ENCODE measurements at regions not wholly inside any gene's neighbourhood (a gene's known extent, or its start where the extent isn't known, plus 50 kb on each side); places are given as distances from the start of the nearest gene placed in this dataset.

DNA sequence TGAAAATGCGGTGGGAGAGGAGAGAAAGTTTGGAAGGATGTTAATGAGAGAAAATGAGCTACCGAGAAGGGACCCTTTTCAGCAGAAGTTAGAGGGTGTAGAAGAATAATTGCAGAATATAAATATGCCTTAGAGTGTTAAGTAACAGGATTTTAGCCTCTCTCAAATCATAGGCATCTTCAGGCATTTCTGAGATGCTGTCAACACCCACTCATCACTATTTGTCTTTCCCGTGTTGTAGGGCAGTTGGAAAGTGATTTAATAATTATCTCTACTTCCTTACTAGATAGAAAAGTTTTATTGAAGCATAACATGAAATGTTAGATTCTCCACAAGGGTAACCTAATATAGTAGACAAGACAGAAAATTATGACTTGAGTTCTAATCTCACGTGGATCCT lies 96.4 kb upstream of the RGS4 start:
- no peak for DNase-seq (ENCODE audit: low read depth, low spot score)
- H3K4me3 ChIP-seq (ENCODE audit: low read length) = no peak overlapping the region

DNA sequence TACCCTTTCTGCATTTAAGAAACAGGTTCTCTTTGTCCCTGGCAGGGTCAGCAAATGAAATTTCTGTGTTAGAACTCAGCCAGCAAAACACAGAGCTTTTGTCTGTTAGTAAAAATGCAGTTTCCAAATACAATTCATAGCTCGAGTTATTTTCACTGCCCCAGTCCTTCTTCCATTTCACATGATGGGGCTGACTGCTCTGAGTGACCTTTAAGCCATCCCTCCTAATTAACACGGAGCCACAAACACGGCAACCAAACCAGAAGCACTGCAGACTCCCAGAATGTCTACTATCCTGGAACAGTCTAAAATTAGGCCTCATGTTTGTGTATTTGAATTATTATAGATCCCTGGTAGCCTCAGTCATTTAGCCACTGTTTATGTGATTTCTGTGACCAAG lies 99.1 kb upstream of the RGS4 start:
- no peak overlapping the region for H3K4me3 ChIP-seq (ENCODE audit: low read length)
- no peak for DNase-seq (ENCODE audit: low read depth, low spot score)

DNA sequence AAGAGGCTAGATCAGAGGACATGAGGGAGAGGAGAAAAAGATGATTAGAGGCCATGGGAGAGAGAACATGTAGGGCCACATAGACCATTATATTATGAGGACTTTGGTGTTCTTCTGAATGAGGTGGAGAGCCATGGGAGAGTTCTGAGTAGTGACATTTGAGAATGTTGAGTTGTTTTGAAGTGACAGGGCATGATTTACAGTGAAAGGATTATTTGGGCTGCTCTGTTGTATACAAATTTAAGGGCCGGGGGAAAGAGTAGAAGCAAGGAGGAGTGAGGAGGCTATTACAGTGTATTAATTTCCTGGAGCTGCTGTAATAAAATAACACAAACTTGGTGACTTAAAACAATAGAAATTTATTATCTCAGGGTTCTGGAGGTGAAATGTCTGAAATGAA lies 102.5 kb upstream of the RGS4 start:
- no peak overlapping the region for H3K4me3 ChIP-seq (ENCODE audit: low read length)
- no peak for DNase-seq (ENCODE audit: low read depth, low spot score)

DNA sequence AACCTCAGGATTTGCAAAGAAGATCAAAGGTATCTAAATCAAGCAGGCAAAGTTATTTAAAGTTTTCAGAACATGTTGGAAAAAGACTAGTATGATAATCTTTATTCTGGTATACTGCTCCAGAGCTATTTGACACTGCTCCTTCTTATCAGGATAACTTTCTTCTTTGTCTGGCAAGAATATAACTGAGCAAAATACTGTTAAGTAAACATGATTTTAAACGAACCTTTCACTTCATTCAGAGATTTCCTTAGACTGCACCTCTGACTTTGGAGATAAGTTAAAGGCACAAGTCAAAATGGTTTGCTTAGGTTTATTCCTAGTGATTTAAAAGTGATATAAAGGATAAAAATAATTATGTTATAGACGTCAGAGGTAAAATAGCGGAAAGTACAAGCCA lies 103.9 kb upstream of the CCDC190 start:
- no peak overlapping the region for H3K4me3 ChIP-seq (ENCODE audit: low read length)
- DNase-seq (ENCODE audit: low read depth, low spot score) = no peak

DNA sequence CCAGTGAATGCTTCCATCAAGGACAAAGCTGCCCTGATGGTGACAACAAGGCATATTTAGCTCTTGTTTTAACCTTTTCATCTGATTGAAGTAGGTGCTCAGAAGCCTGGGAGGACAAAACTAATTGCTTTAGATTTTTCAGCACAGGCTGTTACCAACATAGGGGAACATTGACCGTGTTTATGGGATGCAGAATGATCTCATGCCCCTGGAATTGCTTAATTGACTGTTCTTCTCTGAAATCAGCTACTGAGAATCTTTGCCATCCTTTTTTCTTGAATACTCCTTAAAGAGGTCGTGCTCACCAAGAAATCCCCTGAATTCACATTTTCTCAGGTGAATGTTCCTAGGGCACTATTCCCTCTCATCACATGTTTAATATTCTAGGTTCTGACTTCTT lies 95.9 kb upstream of the CCDC190 start:
- H3K4me3 ChIP-seq (ENCODE audit: low read length) = no peak overlapping the region
- DNase-seq (ENCODE audit: low read depth, low spot score) = no peak

DNA sequence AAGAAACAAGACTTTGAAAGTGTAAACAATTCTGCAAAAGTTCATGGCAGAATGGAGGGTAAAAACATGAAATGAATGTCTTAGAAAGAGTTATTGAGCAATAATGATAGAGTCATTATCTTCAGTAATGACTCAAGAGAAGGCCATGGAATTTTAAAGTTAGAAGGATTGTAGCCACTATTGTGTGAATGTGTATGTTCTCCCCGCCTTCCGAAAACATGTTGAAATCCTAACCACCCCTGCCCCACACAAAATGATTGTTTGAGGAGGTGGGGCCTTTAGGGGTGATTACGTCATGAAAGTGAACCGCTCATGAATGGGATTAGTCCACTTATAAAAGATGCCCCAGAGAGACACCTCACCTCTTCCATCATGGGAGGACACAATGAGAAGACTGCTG lies 93.8 kb upstream of the CCDC190 start:
- DNase-seq (ENCODE audit: low read depth, low spot score) = no peak
- H3K4me3 ChIP-seq (ENCODE audit: low read length) = no peak overlapping the region

DNA sequence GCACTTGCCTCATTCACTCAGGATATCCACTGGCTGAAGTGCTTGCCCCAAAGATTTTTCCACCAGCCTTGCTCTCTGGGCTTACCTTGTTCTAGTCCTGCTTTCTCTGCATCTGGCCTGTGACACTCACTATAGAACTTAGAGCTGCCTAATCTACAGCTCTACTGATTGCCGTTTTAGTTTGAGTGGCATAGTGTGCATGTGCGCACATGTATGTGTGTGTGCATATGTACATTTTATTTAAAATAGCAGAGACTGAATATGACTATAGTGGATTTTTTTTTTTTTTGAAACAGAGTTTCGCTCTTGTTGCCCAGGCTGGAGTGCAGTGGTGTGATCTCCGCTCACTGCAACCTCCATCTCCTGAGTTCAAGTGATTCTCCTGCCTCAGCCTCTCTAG lies 92.0 kb upstream of the CCDC190 start:
- no peak for DNase-seq (ENCODE audit: low read depth, low spot score)
- H3K4me3 ChIP-seq (ENCODE audit: low read length) = no peak overlapping the region

DNA sequence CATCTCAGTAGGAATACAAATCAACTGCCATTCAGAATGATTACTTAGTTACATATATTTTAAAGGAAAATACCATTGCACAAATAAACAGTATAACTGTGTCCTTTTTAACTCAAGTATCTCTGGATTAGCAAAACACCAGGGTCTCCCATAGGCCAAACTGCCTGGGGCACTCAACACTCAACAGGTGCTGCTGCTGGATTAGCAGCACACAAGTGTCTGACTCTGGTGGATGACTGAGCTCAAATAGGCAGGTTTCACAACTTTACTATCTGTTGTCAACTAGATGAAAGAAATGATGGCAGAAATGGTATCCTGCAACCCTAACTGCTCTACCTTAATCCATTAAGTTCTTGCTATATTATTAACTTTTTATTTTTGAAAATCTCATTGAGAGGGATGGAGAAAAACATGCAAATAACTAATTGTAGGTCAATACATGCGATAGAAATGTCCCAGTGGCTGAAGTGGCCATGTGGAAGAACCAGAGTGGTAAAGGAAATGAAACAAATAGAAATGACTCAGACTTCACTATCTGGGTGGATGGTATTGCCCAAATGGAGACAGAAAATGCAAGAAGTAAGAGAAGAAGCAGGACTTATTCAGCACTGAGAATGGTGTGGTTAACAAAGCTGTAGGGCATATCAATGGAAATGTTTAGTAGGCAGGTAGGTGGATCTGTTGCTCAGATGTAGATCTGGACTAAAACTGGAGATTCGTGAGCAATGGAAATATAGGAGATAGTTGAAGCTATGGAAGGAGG lies 90.8 kb upstream of the CCDC190 start:
- DNase-seq (ENCODE audit: low read depth, low spot score) = no peak
- no peak overlapping the region for H3K4me3 ChIP-seq (ENCODE audit: low read length)

DNA sequence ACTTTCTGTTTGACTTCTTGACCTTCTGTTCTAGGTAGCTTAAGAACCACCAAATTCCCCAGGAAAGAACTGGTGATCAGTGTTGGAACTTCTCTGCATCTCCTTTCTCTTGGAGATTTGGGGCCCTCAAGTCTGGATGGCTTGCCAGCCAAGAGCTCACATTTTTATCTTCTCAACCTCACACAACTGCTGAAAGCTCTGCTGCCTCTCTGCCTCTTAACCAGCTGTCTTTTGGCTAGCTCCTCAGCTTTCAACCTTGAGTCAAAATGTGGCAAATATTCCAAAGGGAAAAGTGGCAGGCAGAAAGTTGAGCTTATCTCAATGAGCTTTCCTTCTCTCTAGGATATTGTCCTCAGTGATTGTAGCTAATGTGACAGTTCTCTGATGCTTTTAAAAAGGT lies 89.2 kb upstream of the CCDC190 start:
- no peak for DNase-seq (ENCODE audit: low read depth, low spot score)
- no peak overlapping the region for H3K4me3 ChIP-seq (ENCODE audit: low read length)

DNA sequence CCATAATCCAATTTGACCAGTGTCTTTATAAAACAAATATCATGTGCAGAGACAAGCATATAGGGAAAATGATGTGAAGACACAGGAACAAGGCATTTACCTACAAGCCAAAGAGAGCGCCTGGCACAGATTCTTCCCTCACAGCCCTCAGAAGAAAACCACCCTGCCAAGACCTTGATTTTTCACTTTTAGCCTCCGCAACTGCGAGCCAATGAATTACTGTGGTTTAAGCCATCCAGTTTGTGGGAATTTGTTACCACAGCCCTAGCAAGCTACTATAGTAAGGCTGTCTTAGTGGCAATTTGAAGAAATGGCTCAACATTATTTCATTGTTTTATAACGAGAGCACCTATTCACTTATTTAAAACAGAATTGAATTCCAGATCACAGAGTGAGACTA lies 85.7 kb upstream of the CCDC190 start:
- no peak overlapping the region for H3K4me3 ChIP-seq (ENCODE audit: low read length)
- DNase-seq (ENCODE audit: low read depth, low spot score) = no peak

DNA sequence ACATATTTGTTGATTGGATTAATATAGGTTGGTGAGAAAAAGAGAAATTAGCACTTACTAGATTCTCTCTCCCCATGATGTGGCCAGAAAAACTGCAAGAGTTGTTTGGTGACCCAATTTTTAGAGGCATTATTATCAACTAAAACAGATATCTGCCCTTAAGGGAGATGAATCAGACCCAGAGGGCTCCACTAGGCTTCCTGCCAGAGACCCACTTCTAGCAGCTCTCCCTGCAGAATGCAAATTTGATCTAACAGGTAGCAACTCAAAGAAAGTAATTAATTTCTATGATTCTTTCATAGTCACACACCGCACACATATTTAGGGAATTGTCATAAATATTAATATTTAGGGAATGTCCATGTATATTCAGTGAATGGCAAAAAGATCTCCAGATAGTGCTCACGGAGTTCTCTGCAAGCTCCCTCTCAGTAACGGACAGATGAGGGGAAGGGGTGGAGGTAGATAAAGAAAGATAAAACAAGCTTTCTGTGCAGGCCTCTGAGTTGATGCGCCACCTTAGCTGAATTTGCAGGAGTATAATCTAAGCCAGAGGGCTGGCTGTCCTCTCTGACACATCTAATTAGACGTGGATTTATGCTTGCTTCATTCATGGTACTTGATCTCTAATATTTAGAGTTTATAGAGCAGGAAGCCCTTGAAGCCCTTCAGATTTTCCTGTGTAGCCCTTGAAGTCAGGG lies 84.1 kb upstream of the CCDC190 start:
- no peak overlapping the region for H3K4me3 ChIP-seq (ENCODE audit: low read length)
- DNase-seq (ENCODE audit: low read depth, low spot score) = no peak

DNA sequence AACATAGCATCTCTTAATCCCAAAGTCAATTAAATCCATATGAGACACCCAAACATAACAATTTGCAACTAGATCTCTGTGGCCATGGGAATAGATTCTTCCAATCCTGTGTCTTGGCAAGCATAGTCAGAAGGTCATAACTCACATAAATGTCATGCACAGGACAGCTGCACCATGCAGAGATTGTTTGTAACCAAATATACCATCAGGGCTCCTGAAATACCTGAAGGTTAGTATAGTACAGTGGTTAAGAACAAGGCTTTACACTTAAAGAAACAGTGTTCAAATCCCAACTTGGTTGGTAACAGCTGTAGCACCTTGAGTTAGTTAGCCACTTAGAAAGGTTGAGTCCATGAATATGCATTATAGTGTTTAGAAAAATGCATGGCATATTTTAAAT lies 82.6 kb upstream of the CCDC190 start:
- H3K4me3 ChIP-seq (ENCODE audit: low read length) = no peak overlapping the region
- no peak for DNase-seq (ENCODE audit: low read depth, low spot score)

DNA sequence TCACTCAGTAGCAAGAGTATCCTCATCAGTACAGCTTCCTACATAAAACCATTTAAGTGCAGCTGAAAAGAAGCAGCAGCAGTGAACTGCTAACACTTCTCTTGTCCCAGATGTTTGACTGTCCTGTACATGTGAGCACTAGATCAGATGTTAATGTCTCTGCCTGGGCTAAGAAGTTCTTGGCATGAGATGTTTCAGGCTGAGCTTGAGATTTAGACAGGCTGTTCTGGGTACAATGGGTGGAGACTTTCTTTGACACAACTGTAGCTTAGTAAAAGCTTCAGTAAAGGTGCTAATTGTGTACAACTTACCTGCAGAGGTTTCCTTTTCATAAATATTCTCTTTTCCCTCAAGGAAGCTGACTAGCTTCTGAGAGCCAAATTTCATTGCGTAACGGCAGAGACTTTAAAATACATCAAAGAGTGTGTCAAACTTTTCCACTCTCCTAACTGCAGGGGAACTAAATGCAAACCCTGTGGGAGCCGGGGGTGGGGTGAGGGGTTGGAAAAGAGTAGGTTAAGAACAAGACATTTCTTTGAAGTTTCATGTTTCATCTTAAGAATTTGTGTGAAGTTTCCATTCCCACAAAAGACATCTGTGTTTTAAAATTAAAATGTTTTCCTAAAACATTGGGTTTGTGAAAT lies 82.1 kb upstream of the CCDC190 start:
- DNase-seq (ENCODE audit: low read depth, low spot score) = no peak

DNA sequence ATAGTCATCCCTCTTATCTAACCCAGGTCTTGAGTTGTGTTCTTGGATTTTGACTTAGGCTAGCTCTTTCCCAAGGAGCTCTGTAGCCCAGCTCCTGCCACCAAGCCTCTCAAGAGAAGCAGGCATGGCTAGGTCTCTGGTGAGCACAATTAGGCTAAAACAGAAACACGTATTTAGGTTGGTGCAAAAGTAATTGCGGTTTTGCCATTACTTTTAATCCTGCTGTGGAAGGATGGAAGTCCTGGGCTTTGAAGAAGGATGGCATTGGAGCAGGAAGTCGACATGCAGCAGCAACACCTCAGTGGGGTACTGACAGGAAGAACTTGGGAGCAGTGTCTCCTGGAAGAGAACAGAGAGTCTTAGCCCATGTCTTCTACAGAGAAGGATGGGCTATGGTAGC lies 80.0 kb upstream of the CCDC190 start:
- no peak for DNase-seq (ENCODE audit: low read depth, low spot score)
- H3K4me3 ChIP-seq (ENCODE audit: low read length) = no peak overlapping the region

More for the DNA sequence above, 82.1 kb upstream of the CCDC190 start:
- no peak overlapping the region for H3K4me3 ChIP-seq (ENCODE audit: low read length)

DNA sequence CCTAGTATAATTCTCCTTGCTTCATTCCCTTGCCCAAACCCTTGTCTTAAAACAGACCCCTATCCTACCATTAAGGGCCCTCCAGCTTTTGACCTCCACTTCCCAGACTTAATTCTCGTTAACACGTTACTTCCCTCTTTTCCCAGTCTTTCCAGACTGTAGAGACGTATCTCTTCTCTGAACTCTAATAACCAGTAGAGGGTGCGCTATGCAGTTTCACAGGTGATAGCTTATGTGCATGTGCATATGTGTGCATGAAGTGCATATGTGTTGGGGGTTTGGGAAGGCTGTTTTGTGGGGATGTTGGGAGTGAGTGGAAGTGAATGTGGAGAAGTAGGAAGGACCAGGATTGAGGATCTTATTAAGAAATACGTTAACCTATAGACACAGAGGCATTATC lies 78.1 kb upstream of the CCDC190 start:
- H3K4me3 ChIP-seq (ENCODE audit: low read length) = no peak overlapping the region
- no peak for DNase-seq (ENCODE audit: low read depth, low spot score)

DNA sequence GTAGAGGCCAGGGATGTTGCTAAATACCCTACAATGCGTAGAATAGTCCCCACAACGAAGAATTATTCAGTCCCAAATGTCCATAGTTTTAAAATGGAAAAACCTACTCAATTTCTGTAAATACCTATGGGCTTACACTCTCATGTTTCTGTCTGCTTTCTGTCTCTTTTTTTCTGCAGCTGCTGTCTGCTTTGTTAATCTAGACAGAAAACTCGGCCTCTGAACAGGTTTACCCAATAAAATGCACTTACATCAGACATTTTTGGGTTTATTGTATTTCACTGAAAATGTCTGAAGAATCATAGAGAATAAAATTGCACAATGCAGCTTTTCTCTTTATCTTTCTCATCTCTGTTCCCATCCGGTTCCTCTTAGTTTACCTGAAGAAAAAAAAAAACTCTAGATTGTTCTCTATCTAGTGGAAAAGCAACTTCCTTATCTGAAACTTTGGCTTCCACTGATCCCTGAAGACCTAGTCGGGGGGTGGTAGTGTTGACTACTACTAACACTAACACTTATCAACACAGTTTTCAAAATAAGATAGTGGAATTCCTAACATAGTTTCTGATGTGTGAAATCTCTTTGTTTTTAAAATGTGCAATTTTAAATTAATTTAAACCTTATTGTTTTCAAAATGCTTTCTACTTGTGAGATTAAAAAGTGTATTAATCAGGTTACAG lies 76.9 kb upstream of the CCDC190 start:
- H3K4me3 ChIP-seq (ENCODE audit: low read length) = no peak overlapping the region
- DNase-seq (ENCODE audit: low read depth, low spot score) = no peak

DNA sequence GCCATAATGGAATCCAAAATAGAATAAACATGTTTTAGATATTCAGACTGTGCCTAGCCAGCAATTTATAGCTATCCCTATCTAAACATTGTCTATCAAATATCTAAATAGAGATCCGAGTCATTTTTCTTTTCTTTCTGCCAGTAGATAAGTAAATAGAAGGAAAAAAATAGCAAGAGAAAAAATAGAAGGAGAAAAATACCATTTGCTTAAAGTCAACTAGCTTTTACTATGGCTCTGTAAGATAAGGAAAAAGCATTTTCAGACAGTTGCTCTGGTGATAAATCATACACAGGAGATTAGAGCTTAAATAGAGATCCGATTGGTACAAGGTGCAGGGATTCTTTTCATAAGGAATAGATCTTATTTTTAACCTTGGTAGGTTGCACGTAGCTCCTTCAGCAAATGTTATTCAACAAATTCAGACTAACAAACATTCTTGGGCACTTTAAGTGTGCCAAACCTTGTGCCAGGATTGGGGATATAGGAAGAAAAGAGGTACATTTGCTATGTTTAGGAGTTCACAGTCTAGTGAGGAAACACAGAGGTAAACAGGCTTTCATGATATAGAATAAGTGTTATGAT lies 70.1 kb upstream of the CCDC190 start:
- no peak overlapping the region for H3K4me3 ChIP-seq (ENCODE audit: low read length)
- no peak for DNase-seq (ENCODE audit: low read depth, low spot score)

DNA sequence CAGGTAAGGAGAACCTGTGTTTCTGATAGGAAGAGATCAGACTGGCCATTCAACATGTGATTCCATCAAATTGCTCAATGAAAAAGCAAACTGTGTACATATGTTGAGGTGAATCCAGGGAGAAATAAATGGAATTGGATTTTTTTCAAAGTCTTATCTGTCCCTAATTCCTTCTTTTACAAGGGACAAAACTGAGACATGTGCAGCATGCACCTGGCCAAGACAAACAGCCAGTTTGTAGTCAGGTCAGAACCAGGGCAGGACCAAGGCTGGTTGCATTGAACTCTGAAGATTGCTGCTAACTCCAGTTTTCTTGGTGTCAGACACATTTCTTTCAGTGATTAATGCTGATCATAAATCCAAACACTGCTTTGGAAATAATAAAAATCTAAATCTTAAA lies 69.6 kb upstream of the CCDC190 start:
- H3K4me3 ChIP-seq (ENCODE audit: low read length) = no peak overlapping the region
- no peak for DNase-seq (ENCODE audit: low read depth, low spot score)

DNA sequence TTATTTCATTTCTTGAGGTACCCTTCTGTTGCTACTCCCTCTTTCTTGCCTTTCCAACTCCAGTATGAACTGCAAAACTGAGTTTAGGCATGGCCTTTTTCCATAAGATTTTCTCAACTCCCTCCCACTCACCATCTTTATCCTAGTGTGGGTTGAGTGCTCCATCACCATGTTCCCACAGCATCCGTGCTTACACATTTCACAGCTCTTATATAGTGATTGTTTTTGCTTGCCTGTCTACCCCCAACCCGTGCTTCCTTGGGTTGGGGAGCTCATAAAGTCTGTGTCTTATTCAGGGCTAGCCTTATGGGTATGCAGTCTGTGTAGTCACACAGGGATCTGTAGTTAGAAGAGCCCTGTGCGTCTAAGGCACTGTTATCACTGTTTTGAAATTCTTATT lies 68.2 kb upstream of the CCDC190 start:
- DNase-seq (ENCODE audit: low read depth, low spot score) = no peak
- H3K4me3 ChIP-seq (ENCODE audit: low read length) = no peak overlapping the region

DNA sequence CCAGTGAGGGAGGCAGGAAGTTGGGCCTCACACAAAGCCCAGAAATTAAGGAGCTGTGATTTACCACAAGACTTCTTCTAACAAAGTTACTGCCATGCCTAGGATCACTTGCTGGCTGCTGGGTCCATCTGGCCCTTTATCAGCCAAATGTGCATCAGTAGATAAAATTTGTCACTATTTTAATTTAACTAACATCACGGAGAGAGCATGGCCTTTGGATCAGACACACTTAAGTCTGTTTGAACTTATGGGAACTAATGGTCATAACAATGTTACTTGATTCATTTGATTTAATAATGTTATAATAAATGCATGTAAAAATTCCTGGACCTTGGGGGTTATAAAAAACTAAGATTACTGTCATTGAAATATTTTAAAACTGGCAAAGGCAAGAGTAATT lies 67.2 kb upstream of the CCDC190 start:
- H3K4me3 ChIP-seq (ENCODE audit: low read length) = no peak overlapping the region
- no peak for DNase-seq (ENCODE audit: low read depth, low spot score)

Data from Jurkat, Clone E6-1 (cell line).